Psoas muscle (tissue), 7 donors: ENCODE measurements at regions not wholly inside any gene's neighbourhood (a gene's known extent, or its start where the extent isn't known, plus 50 kb on each side); places are given as distances from the start of the nearest gene placed in this dataset.

Experiments used
- ATAC-seq, 4 donors: fragments of 200-7000 bp; cut with Tn5 transposase; one replicate each; pipeline ENCODE4 v1.9.1; 2020; ENCODE audit warnings: moderate library complexity in 3 of 4, mild to moderate bottlenecking in 2 of 4
- DNase-seq, 2 donors: peaks; one replicate each; pipeline ENCODE4 v3.0.0-alpha.2; 2020
- H3K27ac ChIP-seq: fragments of 200-600 bp; one replicate; pipeline ENCODE4 v1.8.0; 2022
- H3K27me3 ChIP-seq, 3 donors: fragments of 200-600 bp in 1 of 3; one replicate each; pipeline versions ENCODE4 v1.6.1 to v1.8.0; 2013 to 2022; ENCODE audit warnings: low read length in 2 of 3, mild to moderate bottlenecking in 2 of 3, moderate library complexity in 1 of 3; ENCODE audit not compliant: insufficient read depth in 3 of 3
- H3K36me3 ChIP-seq, 2 donors: fragments of 200-600 bp in 1 of 2; one replicate each; pipeline versions ENCODE4 v1.6.1 to v1.8.0; 2013 to 2022; ENCODE audit warnings: low read depth in 1 of 2, mild to moderate bottlenecking in 1 of 2, moderate library complexity in 1 of 2; ENCODE audit not compliant: insufficient read depth in 1 of 2
- H3K4me1 ChIP-seq: fragments of 200-600 bp; one replicate; pipeline ENCODE4 v1.8.0; 2022
- H3K4me3 ChIP-seq: fragments of 200-600 bp; one replicate; pipeline ENCODE4 v1.8.0; 2022; ENCODE audit warnings: mild to moderate bottlenecking
- H3K9me3 ChIP-seq: fragments of 200-600 bp; one replicate; pipeline ENCODE4 v1.8.0; 2022
- WGBS, 3 donors: extraction: QIAGEN DNeasy Blood & Tissue Kit; methylation state at CpG; one replicate each; pipeline versions ENCODE4 v1.1.6 to v1.1.7; 2013; 5-methylcytosine and 5-hydroxymethylcytosine counted together
- intact Hi-C, 2 donors: fragments of 100-400 bp; cut with DNase I; formaldehyde crosslinking; loops; one replicate each; pipeline versions ENCODE4 v1.11.0 to v1.14.2; 2022
- TF ChIP-seq, protein P1 (sequence below): fragments of 200-600 bp; IDR thresholded peaks from one replicate; pipeline ENCODE4 v1.8.0; 2022; ENCODE audit warnings: antibody characterized with exemption
- donor health status: healthy with polysubstance abuse.
- donor health status: DM: no; HTN: no; CAD: no; lungs with moderate emphysema.
- donor health status: Bipolar disorder and iron deficiency.
- donor health status: healthy.
- donor health status: DM: yes; HTN: yes; CAD: no.
- donor health status: DM: no; HTN: no; CAD: no.
- donor health status: DM: yes; HTN: yes; CAD: no.

GRCh38 chr9:18068900-18069299 is 405.1 kb upstream of the ADAMTSL1 start:
- H3K4me1 ChIP-seq = no peaks in the 10 kb centered on the region
- TF ChIP-seq, protein P1, sequence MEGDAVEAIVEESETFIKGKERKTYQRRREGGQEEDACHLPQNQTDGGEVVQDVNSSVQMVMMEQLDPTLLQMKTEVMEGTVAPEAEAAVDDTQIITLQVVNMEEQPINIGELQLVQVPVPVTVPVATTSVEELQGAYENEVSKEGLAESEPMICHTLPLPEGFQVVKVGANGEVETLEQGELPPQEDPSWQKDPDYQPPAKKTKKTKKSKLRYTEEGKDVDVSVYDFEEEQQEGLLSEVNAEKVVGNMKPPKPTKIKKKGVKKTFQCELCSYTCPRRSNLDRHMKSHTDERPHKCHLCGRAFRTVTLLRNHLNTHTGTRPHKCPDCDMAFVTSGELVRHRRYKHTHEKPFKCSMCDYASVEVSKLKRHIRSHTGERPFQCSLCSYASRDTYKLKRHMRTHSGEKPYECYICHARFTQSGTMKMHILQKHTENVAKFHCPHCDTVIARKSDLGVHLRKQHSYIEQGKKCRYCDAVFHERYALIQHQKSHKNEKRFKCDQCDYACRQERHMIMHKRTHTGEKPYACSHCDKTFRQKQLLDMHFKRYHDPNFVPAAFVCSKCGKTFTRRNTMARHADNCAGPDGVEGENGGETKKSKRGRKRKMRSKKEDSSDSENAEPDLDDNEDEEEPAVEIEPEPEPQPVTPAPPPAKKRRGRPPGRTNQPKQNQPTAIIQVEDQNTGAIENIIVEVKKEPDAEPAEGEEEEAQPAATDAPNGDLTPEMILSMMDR = no peak
- H3K9me3 ChIP-seq = no peaks in the 10 kb centered on the region
- no peak for DNase-seq
- ATAC-seq = no peak
- no peak overlapping the region for H3K27ac ChIP-seq
- WGBS, 3 donors = 85 to 91% (median 85%) methylated on average over 3 of the region's 3 CpGs
- H3K4me3 ChIP-seq = no peak overlapping the region
- H3K36me3 ChIP-seq = no peaks in the 10 kb centered on the region
- intact Hi-C loops = no loop called here
- H3K27me3 ChIP-seq = no peaks in the 10 kb centered on the region

DNA sequence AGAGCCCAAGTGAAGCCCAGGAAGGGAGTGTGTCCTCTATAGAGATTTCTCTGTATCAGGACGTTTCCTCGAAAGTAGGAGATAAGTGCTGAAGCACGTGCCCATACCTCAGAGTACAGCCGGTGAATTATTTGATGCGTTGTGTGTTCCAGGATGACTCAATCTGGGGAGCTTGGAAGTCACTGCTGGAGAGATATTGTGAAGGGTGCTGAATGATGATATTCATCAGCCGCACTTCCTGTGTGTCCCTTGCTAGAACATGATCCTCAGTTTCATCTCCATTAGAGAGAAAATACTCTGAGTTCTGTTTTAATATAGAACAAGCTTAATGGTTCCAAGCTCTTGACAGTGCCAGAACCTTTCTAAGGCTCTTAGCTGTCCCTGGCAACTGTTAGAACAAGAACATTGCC is 402.3 kb upstream of the ADAMTSL1 start:
- DNase-seq = no peak
- intact Hi-C loops = no loop called here
- Histone ChIP-seq H3K36me3 (no peaks in the 10 kb centered on the region), H3K4me1 (no peaks in the 10 kb centered on the region), H3K4me3 (no peak overlapping the region), H3K27me3 (no peaks in the 10 kb centered on the region), H3K27ac (no peak overlapping the region), H3K9me3 (no peaks in the 10 kb centered on the region)
- ATAC-seq = no peak
- 55 to 71% (median 60%) methylated on average over 6 of the region's 6 CpGs for WGBS, 3 donors
- TF ChIP-seq, protein P1 = no peak

DNA sequence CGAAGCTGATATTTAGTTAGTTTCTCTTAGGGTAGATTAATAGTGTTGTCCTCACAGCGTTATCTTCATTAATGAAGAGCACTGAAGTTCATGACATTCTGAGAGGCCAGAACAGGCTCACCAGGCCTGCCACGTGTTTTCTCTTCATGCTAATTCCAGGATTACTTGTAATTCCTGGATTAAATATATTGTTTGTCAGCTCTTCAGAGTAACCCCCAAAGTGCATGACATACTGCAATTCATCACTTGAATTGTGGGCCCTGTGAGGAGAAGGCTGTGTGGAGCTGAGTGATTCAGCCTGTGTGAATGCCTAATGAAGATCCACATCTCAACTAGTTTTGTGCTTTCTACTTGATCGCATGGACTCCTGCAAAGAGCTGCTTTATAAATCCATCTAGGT is 401.0 kb upstream of the ADAMTSL1 start:
- 80 to 84% (median 83%) methylated on average over 4 of the region's 4 CpGs for WGBS, 3 donors
- TF ChIP-seq, protein P1 = no peak
- no peak overlapping the region for H3K4me3 ChIP-seq
- no peaks in the 10 kb centered on the region for H3K36me3 ChIP-seq
- no peaks in the 10 kb centered on the region for H3K4me1 ChIP-seq
- no peak overlapping the region for H3K27ac ChIP-seq
- H3K27me3 ChIP-seq = no peaks in the 10 kb centered on the region
- ATAC-seq = no peak
- DNase-seq = no peak
- H3K9me3 ChIP-seq = no peaks in the 10 kb centered on the region
- intact Hi-C loops = no loop called here

DNA sequence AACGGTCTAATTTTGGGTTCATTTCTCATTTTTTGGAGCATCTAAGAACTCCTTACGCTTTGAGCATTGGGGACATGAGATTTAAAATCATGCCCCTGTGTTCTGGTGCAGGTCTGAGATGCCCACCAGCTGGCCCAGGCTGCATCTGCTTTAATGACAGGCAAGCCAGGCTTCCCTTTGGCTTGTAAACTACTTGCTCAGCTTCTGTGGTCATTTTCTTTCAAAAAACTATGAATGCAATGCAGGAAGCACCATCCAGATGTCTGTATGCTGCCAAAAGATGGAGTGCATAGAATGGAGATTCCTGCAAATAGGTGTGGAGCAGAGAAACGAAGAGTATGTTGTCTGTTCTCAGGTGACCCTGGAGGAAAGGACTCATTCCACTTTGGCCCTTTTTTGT is 399.9 kb upstream of the ADAMTSL1 start:
- intact Hi-C loops = no loop called here
- no peaks in the 10 kb centered on the region for H3K36me3 ChIP-seq
- 35 to 39% (median 37%) methylated on average over 3 of the region's 3 CpGs for WGBS, 3 donors
- no peaks in the 10 kb centered on the region for H3K4me1 ChIP-seq
- no peaks in the 10 kb centered on the region for H3K27me3 ChIP-seq
- no peaks in the 10 kb centered on the region for H3K9me3 ChIP-seq
- DNase-seq (no peak), ATAC-seq (no peak)
- H3K4me3 ChIP-seq = no peak overlapping the region
- H3K27ac ChIP-seq = no peak overlapping the region
- TF ChIP-seq, protein P1 = no peak

GRCh38 chr9:18075253-18075952 is 398.6 kb upstream of the ADAMTSL1 start:
- 48 to 57% (median 49%) methylated on average over 3 of the region's 3 CpGs for WGBS, 3 donors
- intact Hi-C loops = loop anchor here in 1 of 2 donors (5.0 kb wide), 1 partner anchor 867 kb away; no protein-coding TSS in a partner anchor
- ATAC-seq (no peak), DNase-seq (no peak)
- H3K27ac ChIP-seq = no peak overlapping the region
- no peaks in the 10 kb centered on the region for H3K4me1 ChIP-seq
- no peaks in the 10 kb centered on the region for H3K27me3 ChIP-seq
- H3K9me3 ChIP-seq = no peaks in the 10 kb centered on the region
- TF ChIP-seq, protein P1 = no peak
- no peaks in the 10 kb centered on the region for H3K36me3 ChIP-seq
- H3K4me3 ChIP-seq = no peak overlapping the region
